Central memory CD8-positive, alpha-beta T cell (primary cell): ENCODE measurements at regions not wholly inside any gene's neighbourhood (a gene's known extent, or its start where the extent isn't known, plus 50 kb on each side); places are given as distances from the start of the nearest gene placed in this dataset.
"Not testable (repeated sequence)": the region's sequence is repeated elsewhere in the genome, so short reads cannot be mapped to it uniquely, and the experiment has no call there.

Source experiments
- ATAC-seq: fragments of 150-1000 bp; cut with Tn5 transposase; replicated peaks from 2 replicates; pipeline ENCODE4 v1.10.0; 2022; ENCODE audit warnings: mild to moderate bottlenecking, moderate FRiP score, moderate number of reproducible peaks; ENCODE audit not compliant: poor library complexity, severe bottlenecking; ENCODE audit errors: extremely low read depth
- DNase-seq, 2 donors: peaks; one replicate each; pipeline ENCODE4 v3.0.0; 2021; ENCODE audit warnings: low spot score in 2 of 2
- H3K27ac Mint-ChIP-seq: one replicate; pipeline ENCODE4 v1.8.0; 2022; ENCODE audit warnings: low read depth, mild to moderate bottlenecking, moderate library complexity, mixed read lengths
- H3K27me3 Mint-ChIP-seq: one replicate; pipeline ENCODE4 v1.8.0; 2022; ENCODE audit warnings: mixed read lengths
- H3K36me3 Mint-ChIP-seq: one replicate; pipeline ENCODE4 v1.8.0; 2022; ENCODE audit warnings: mild to moderate bottlenecking, moderate library complexity, mixed read lengths; ENCODE audit not compliant: insufficient read depth
- H3K4me1 Mint-ChIP-seq: one replicate; pipeline ENCODE4 v1.8.0; 2022; ENCODE audit warnings: mixed read lengths
- H3K4me3 Mint-ChIP-seq: one replicate; pipeline ENCODE4 v1.8.0; 2022; ENCODE audit warnings: mild to moderate bottlenecking, moderate library complexity, mixed read lengths
- H3K9me3 Mint-ChIP-seq: one replicate; pipeline ENCODE4 v1.8.0; 2022; ENCODE audit warnings: mixed read lengths

DNA sequence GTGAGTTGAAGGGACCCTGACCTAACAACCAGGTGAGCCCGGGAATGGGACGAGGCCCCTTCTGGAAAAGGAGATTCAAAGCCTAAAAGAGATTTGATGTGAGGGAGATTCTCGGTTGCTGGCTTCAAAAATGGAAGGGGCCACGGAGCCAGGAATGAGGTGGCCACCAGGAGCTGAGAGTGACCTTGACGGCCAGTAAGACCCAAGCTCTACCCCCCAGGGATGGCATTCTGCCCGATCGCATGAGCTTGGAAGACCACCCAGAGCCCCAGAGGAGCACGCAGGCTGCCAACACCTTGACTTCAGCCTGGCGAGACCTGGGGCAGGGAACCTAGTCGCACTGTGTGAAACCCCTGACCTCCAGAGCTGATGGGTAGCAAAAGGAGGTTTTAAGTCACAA lies 163.9 kb downstream of the BMP7 start:
- Mint-ChIP-seq H3K4me1 (no peaks in the 10 kb centered on the region), H3K27me3 (peaks cover 66% of the 10 kb centered on the region), H3K36me3 (no peaks in the 10 kb centered on the region), H3K4me3 (no peak overlapping the region), H3K9me3 (no peaks in the 10 kb centered on the region), H3K27ac (no peak overlapping the region)
- no peak for ATAC-seq
- DNase-seq, result no peak

GRCh38 chr20:57103146-57103800 lies 163.2 kb downstream of the BMP7 start:
- Mint-ChIP-seq H3K9me3 (no peaks in the 10 kb centered on the region), H3K4me3 (no peak overlapping the region), H3K36me3 (no peaks in the 10 kb centered on the region), H3K4me1 (no peaks in the 10 kb centered on the region), H3K27me3 (peaks cover 59% of the 10 kb centered on the region), H3K27ac (no peak overlapping the region)
- ATAC-seq (no peak), DNase-seq (no peak)

GRCh38 chr20:57104113-57104512 lies 162.3 kb downstream of the BMP7 start:
- H3K36me3 Mint-ChIP-seq, result no peaks in the 10 kb centered on the region

GRCh38 chr20:57104651-57105204 lies 161.7 kb downstream of the BMP7 start:
- H3K4me3 Mint-ChIP-seq, result no peak overlapping the region
- H3K27me3 Mint-ChIP-seq, result peaks cover 55% of the 10 kb centered on the region

More at GRCh38 chr20:57104113-57104512, 162.3 kb downstream of the BMP7 start:
- Mint-ChIP-seq H3K27ac (no peak overlapping the region), H3K4me3 (no peak overlapping the region), H3K4me1 (no peaks in the 10 kb centered on the region), H3K9me3 (no peaks in the 10 kb centered on the region), H3K27me3 (peaks cover 55% of the 10 kb centered on the region)
- ATAC-seq, result no peak
- DNase-seq, result no peak

DNA sequence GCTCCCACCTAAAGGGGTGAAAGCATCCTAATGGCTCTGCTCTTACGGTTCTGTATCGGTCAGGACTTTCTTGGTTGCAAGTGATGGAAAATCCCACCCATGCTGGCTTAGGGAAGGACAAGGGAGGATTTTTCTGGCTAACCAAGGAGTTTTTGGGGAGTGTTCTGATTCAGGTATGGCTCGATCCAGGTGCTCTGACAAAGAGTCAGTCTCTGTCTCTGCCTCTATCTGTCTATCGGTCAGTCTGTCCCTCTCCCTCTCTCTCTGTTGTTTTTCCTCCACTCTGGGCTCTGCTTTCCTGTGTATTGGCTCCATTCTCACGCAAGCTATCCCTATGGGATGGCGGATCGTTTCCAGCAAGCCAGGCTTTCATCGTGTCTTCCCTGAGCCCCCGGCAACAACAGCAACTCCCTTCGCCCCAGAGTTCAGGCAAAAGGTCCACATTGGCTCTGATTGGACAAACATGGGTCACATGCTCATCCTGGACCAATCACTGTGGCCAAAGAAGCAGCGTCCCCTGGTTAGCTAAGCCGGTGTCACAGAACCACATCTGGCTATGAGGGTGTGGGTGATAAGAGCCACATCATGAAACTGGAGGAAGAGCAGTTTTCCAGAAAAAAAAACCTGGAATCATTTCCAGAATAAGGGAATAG lies 160.3 kb downstream of the BMP7 start:
- Mint-ChIP-seq H3K36me3 (no peaks in the 10 kb centered on the region), H3K9me3 (no peaks in the 10 kb centered on the region), H3K4me3 (no peak overlapping the region), H3K27me3 (peaks cover 56% of the 10 kb centered on the region), H3K4me1 (no peaks in the 10 kb centered on the region), H3K27ac (no peak overlapping the region)
- no peak for ATAC-seq
- no peak for DNase-seq

More at GRCh38 chr20:57104651-57105204, 161.7 kb downstream of the BMP7 start:
- Mint-ChIP-seq H3K9me3 (no peaks in the 10 kb centered on the region), H3K27ac (no peak overlapping the region), H3K4me1 (no peaks in the 10 kb centered on the region), H3K36me3 (no peaks in the 10 kb centered on the region)
- no peak for DNase-seq
- no peak for ATAC-seq

DNA sequence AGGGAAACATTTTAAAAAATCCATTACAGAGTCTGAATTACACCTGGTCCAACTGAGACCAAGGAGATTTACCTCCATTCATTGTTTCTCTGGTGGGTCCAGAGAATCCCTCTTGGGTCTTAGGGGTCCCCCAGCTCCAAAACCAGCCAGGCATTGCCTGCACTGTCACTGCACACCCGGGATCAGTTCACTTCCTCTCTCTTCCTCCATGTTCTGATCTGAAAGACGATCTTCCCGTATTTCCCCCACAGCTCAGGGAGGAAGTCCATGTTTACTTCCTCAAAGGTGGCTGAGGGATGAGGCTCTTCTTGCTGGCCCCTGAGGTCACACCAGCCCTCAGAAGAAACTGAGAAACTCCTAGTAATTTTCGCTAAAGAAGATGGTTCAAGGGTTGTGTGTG lies 159.7 kb downstream of the BMP7 start:
- peaks cover 51% of the 10 kb centered on the region for H3K27me3 Mint-ChIP-seq
- no peak for DNase-seq
- no peak overlapping the region for H3K27ac Mint-ChIP-seq
- no peak for ATAC-seq
- no peaks in the 10 kb centered on the region for H3K36me3 Mint-ChIP-seq
- no peak overlapping the region for H3K4me3 Mint-ChIP-seq
- no peaks in the 10 kb centered on the region for H3K4me1 Mint-ChIP-seq
- H3K9me3 Mint-ChIP-seq, result no peaks in the 10 kb centered on the region

- Mint-ChIP-seq H3K4me3 (no peak overlapping the region), H3K4me1 (no peaks in the 10 kb centered on the region), H3K27me3 (peaks cover 46% of the 10 kb centered on the region), H3K36me3 (no peaks in the 10 kb centered on the region), H3K27ac (no peak overlapping the region), H3K9me3 (no peaks in the 10 kb centered on the region)
- DNase-seq (no peak), ATAC-seq (no peak)
These were observed 159.2 kb downstream of the BMP7 start for GRCh38 chr20:57107208-57107607.

DNA sequence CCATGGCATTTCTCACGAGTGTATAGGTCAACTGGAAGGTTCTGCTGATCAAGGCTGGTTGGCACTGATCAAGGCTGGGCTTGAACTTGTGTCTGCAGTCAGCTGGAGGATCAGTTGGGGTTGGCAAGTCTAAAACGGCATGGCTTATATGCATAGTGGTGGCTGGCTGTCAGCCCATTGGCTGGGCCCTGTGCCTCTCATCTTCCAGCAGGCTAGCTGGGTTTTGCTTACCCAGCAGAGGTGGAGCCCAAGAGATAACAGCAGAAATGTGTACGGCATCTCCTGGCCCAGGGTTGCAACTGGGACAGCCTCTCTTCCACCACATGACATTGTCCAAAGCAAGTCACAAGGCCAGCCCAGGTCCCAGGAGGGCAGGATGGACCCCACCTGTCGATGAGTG lies 158.2 kb downstream of the BMP7 start:
- Mint-ChIP-seq H3K36me3 (no peaks in the 10 kb centered on the region), H3K4me3 (no peak overlapping the region), H3K27ac (no peak overlapping the region), H3K4me1 (no peaks in the 10 kb centered on the region), H3K27me3 (peaks cover 44% of the 10 kb centered on the region), H3K9me3 (no peaks in the 10 kb centered on the region)
- no peak for DNase-seq
- ATAC-seq, result no peak

DNA sequence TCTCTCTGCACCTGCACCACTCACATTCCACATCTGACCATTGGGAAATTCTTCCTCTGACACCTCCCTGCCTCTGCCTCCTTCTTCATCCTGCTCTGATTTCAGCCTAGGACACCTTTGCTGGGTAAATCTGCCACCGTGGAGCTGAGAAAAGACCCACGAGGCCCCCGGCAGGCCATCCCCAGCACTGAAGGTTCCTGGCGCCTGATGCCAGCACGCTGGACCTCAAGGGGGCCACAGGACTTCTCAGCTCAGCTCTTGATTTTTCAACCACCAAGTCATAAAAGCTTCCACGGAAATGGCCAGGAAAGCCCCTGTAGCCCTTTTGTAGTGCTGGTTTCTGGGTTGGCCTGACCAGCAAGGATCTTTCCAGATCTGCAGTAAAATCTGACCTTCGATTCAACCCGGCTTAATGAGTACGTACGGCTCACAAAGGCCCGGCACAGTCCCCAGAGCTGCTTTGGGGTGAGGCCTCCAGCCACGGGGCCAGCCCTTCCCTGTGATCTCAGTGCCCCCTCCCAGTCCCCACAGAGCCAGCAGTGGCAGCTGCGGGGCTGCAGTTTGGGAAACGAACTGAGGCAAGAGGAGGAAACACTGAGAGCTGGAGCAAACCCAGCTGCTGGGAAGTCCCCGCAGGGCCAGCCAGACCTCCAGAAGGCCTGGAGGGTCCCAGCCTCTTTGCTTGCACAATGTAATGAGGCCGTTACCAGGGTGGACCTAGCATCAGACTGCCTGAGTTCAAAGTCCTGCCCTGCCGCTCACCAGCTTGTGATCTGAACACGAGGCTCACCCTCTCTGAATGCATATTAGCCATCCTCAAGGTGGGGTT lies 157.5 kb downstream of the BMP7 start:
- Mint-ChIP-seq H3K27me3 (peaks cover 42% of the 10 kb centered on the region), H3K4me3 (no peak overlapping the region), H3K4me1 (no peaks in the 10 kb centered on the region), H3K36me3 (no peaks in the 10 kb centered on the region), H3K9me3 (no peaks in the 10 kb centered on the region), H3K27ac (no peak overlapping the region)
- DNase-seq (no peak), ATAC-seq (no peak)

DNA sequence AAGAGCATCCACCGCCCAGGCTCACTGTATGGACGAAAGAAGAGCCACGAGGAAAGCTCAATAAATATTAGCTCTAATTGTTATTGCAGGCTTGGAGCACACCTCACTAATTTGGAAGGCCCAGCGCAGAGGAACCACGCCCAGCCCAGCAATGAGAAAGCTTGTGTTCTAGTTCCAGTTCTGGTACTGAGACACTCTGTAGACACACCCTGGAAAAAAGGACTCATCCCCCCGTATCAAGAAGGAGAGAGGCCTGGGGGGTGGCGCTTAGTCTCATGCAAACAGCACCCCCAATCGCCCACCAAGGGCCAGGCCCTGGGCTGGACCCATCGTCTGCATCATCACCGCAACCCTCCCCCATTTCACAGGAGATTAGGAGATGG lies 156.9 kb downstream of the BMP7 start:
- ATAC-seq, result no peak
- no peaks in the 10 kb centered on the region for H3K9me3 Mint-ChIP-seq
- H3K4me1 Mint-ChIP-seq, result no peaks in the 10 kb centered on the region
- DNase-seq, result no peak
- H3K27ac Mint-ChIP-seq, result no peak overlapping the region
- H3K36me3 Mint-ChIP-seq, result no peaks in the 10 kb centered on the region
- H3K4me3 Mint-ChIP-seq, result no peak overlapping the region
- peaks cover 36% of the 10 kb centered on the region for H3K27me3 Mint-ChIP-seq

DNA sequence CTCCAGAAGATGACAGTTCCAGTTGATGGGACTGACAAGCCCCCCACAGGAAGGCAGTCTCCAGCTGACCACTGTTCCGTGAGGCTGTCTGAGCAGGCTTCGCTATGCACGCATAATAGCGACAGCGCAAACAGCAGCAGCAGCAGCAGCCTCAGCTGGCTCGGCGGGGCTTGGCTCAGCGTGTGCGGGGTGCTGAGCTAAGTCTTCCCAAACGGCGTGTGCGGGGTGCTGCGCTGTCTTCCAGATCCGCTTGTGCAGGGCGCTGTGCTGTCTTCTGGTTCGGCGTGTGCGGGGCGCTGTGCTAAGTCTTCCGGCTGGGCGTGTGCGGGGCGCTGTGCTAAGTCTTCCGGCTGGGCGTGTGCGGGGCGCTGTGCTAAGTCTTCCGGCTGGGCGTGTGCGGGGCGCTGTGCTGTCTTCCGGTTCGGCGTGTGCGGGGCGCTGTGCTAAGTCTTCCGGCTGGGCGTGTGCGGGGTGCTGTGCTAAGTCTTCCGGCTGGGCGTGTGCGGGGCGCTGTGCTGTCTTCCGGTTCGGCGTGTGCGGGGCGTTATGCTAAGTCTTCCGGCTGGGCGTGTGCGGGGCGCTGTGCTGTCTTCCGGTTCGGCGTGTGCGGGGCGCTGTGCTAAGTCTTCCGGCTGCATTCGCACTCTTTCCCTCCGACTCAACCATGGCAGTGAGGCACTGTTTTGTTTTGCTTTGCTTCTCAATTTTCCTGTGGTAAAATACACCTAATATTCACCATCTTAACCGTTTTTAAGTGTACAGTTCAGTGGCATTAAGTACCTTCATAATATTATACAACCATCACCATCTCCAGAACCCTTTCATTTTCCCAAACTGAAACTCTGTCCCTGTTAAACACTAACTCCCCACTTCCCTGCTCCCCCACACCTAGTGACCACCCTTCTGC lies 156.1 kb downstream of the BMP7 start:
- H3K36me3 Mint-ChIP-seq, H3K4me3 Mint-ChIP-seq, ATAC-seq, H3K9me3 Mint-ChIP-seq, DNase-seq, H3K27ac Mint-ChIP-seq, H3K4me1 Mint-ChIP-seq: not testable (repeated sequence)
- H3K27me3 Mint-ChIP-seq, result peaks cover 28% of the 10 kb centered on the region

GRCh38 chr20:57111028-57111373 lies 155.4 kb downstream of the BMP7 start:
- Mint-ChIP-seq H3K27me3 (peaks cover 21% of the 10 kb centered on the region), H3K9me3 (no peaks in the 10 kb centered on the region), H3K4me3 (no peak overlapping the region), H3K4me1 (no peaks in the 10 kb centered on the region), H3K36me3 (no peaks in the 10 kb centered on the region), H3K27ac (no peak overlapping the region)
- DNase-seq (no peak), ATAC-seq (no peak)
